IMR-90 (cell line): ENCODE measurements at regions not wholly inside any gene's neighbourhood (a gene's known extent, or its start where the extent isn't known, plus 50 kb on each side); places are given as distances from the start of the nearest gene placed in this dataset.

Experiments
- ATAC-seq: fragments of 200-7000 bp; cut with Tn5 transposase; 2 replicates; pipeline ENCODE4 v1.9.1; 2020; ENCODE audit warnings: low read depth, mild to moderate bottlenecking, moderate library complexity
- BruUV-seq: library from RNA; stranded (reverse); fragments of 400-500 nt; replicated peaks from 2 replicates; lab custom pipeline; 2021; lab: Mats Ljungman, UMichigan
- CTCF ChIA-PET: fragments of 300-600 bp; formaldehyde crosslinking; extraction: SDS; loops from one replicate; lab custom pipeline; 2021; ENCODE audit warnings: antibody characterized with exemption; lab: Yijun Ruan, JAX
- POLR2A ChIA-PET: fragments of 300-600 bp; sonication (Branson Sonifier 250); formaldehyde crosslinking; loops from one replicate; lab custom pipeline; 2022; ENCODE audit warnings: antibody characterized with exemption; ENCODE audit not compliant: unreplicated experiment; lab: Charles Lee
- DNase-seq: peaks from one replicate; pipeline ENCODE4 v3.0.0; 2013
- H2AFZ ChIP-seq: replicated peaks from 2 replicates; pipeline ENCODE3; 2013; ENCODE audit warnings: low read length, mild to moderate bottlenecking; ENCODE audit not compliant: poor library complexity
- H2AK5ac ChIP-seq: 2 replicates; pipeline ENCODE4 v1.6.1; 2013; ENCODE audit warnings: low read depth, low read length, inconsistent platforms
- H2AK9ac ChIP-seq: replicated peaks from 2 replicates; pipeline ENCODE3; 2013; ENCODE audit warnings: mild to moderate bottlenecking, low read depth, low read length, moderate library complexity; ENCODE audit not compliant: poor library complexity
- H2BK120ac ChIP-seq: 2 replicates; pipeline ENCODE4 v1.6.1; 2013; ENCODE audit warnings: low read depth, low read length, inconsistent platforms
- H2BK15ac ChIP-seq: 3 replicates; pipeline ENCODE4 v1.6.1; 2013; ENCODE audit warnings: low read depth, low read length, inconsistent platforms
- H2BK20ac ChIP-seq: 2 replicates; pipeline ENCODE4 v1.6.1; 2013; ENCODE audit warnings: low read depth, mild to moderate bottlenecking, inconsistent platforms, low read length, moderate library complexity
- H2BK5ac ChIP-seq: 2 replicates; pipeline ENCODE4 v1.6.1; 2013; ENCODE audit warnings: mild to moderate bottlenecking, low read depth, low read length, inconsistent platforms; ENCODE audit not compliant: poor library complexity, severe bottlenecking
- H3K14ac ChIP-seq: replicated peaks from 2 replicates; pipeline ENCODE4 v1.6.1; 2013; ENCODE audit warnings: low read depth, low read length, inconsistent platforms
- H3K18ac ChIP-seq: 2 replicates; pipeline ENCODE4 v1.6.1; 2013; ENCODE audit warnings: low read depth, low read length, control low read depth
- H3K23ac ChIP-seq: 2 replicates; pipeline ENCODE4 v1.6.1; 2013; ENCODE audit warnings: low read depth, low read length, inconsistent platforms
- H3K27ac ChIP-seq: 2 replicates; pipeline ENCODE4 v1.5.1; 2013; ENCODE audit warnings: mild to moderate bottlenecking, control low read depth, low read length; ENCODE audit not compliant: insufficient read depth
- H3K27me3 ChIP-seq: 2 replicates; pipeline ENCODE4 v1.6.1; 2013; ENCODE audit warnings: low read length; ENCODE audit not compliant: control insufficient read depth, insufficient read depth
- H3K36me3 ChIP-seq: 2 replicates; pipeline ENCODE4 v1.6.1; 2013; ENCODE audit warnings: low read length, mixed read lengths; ENCODE audit not compliant: control insufficient read depth, insufficient read depth
- H3K4ac ChIP-seq: 2 replicates; pipeline ENCODE4 v1.6.1; 2013; ENCODE audit warnings: low read depth, low read length, inconsistent platforms
- H3K4me1 ChIP-seq: 2 replicates; pipeline ENCODE4 v1.6.1; 2013; ENCODE audit warnings: low read length, mixed read lengths; ENCODE audit not compliant: control insufficient read depth, insufficient read depth
- H3K4me2 ChIP-seq: 2 replicates; pipeline ENCODE4 v1.6.1; 2013; ENCODE audit warnings: low read depth, mild to moderate bottlenecking, control low read depth, low read length, moderate library complexity
- H3K4me3 ChIP-seq: 2 replicates; pipeline ENCODE4 v1.5.1; 2013; ENCODE audit warnings: low read depth, mild to moderate bottlenecking, control low read depth, low read length, moderate library complexity; ENCODE audit not compliant: insufficient read depth
- H3K56ac ChIP-seq: 2 replicates; pipeline ENCODE4 v1.6.1; 2013; ENCODE audit warnings: low read length, inconsistent platforms; ENCODE audit not compliant: insufficient read depth; ENCODE audit errors: extremely low read depth
- H3K79me1 ChIP-seq, 2 experiments: 2 replicates each; pipeline ENCODE4 v1.6.1; 2013; ENCODE audit warnings: low read length in 2 of 2, inconsistent platforms in 1 of 2, low read depth in 1 of 2
- H3K9ac ChIP-seq: 2 replicates; pipeline ENCODE4 v1.6.1; 2013; ENCODE audit warnings: low read depth, low read length, control low read depth
- H3K9me1 ChIP-seq: 2 replicates; pipeline ENCODE4 v1.6.1; 2013; ENCODE audit warnings: low read length, inconsistent platforms; ENCODE audit not compliant: insufficient read depth
- H3K9me3 ChIP-seq: 2 replicates; pipeline ENCODE4 v1.6.1; 2013; ENCODE audit warnings: low read length; ENCODE audit not compliant: control insufficient read depth, insufficient read depth
- H4K20me1 ChIP-seq: 2 replicates; pipeline ENCODE4 v1.6.1; 2013; ENCODE audit warnings: low read length, inconsistent platforms; ENCODE audit not compliant: insufficient read depth
- H4K5ac ChIP-seq: 2 replicates; pipeline ENCODE4 v1.6.1; 2013; ENCODE audit warnings: mild to moderate bottlenecking, low read depth, low read length, control low read depth
- H4K8ac ChIP-seq, 2 experiments: 2 replicates each; pipeline ENCODE4 v1.6.1; 2013; ENCODE audit warnings: low read depth in 2 of 2, low read length in 2 of 2, control low read depth in 1 of 2, inconsistent platforms in 1 of 2
- H4K91ac ChIP-seq: 2 replicates; pipeline ENCODE4 v1.6.1; 2013; ENCODE audit warnings: low read depth, low read length, inconsistent platforms; ENCODE audit not compliant: insufficient read depth
- CEBPB ChIP-seq: IDR thresholded peaks from 2 replicates; pipeline ENCODE4 v1.6.1; 2012; ENCODE audit warnings: low read depth, low read length, improper control_type of control experiment
- CHD1 ChIP-seq: IDR thresholded peaks from 2 replicates; pipeline ENCODE4 v1.6.1; 2012; ENCODE audit warnings: low read depth, low read length, improper control_type of control experiment
- ELK1 ChIP-seq: fragments of 150-350 bp; IDR thresholded peaks from 2 replicates; pipeline ENCODE4 v1.6.1; 2016; ENCODE audit warnings: low read depth, mild to moderate bottlenecking, low read length, moderate library complexity, borderline replicate concordance
- MAZ ChIP-seq: IDR thresholded peaks from 2 replicates; pipeline ENCODE4 v1.6.1; 2012; ENCODE audit warnings: low read depth, mild to moderate bottlenecking, low read length, improper control_type of control experiment, moderate library complexity, borderline replicate concordance
- WGBS, 2 experiments: methylation state at CpG; one replicate each; pipeline versions ENCODE4 v1.1.5 to v1.1.7; 2013; ENCODE audit warnings: missing lambda C conversion rate in 2 of 2; ENCODE audit not compliant: insufficient read length in 1 of 2; ENCODE audit errors: extremely low coverage in 2 of 2; 5-methylcytosine and 5-hydroxymethylcytosine counted together
- dilution Hi-C: fragments of 300-500 bp; cut with HindIII; formaldehyde crosslinking; loops from one replicate; pipeline ENCODE4 v1.14.3; 2018; ENCODE audit warnings: low sequenced_read_pairs; ENCODE audit not compliant: unreplicated experiment
- in situ Hi-C: fragments of 300-500 bp; cut with MboI; formaldehyde crosslinking; loops from 3 replicates; pipeline ENCODE4 v1.14.3; 2019; ENCODE audit warnings: low sequenced_read_pairs, inconsistent platforms, mixed read lengths
- intact Hi-C: fragments of 100-400 bp; cut with micrococcal nuclease; formaldehyde crosslinking; loops from 2 replicates; pipeline ENCODE4 v1.10.0; 2022

GRCh38 chr3:170772175-170772574 is 97.8 kb downstream of the RPL22L1 start:
- H3K36me3 ChIP-seq, result no peaks in the 10 kb centered on the region
- H2AK5ac ChIP-seq, result no peak overlapping the region
- H3K4me3 ChIP-seq, result no peak overlapping the region
- no peak overlapping the region for H3K4me2 ChIP-seq
- H3K4ac ChIP-seq, result peak overlapping the region; percentile 33; the same call in 1 of the 2 replicates
- TF ChIP-seq CHD1, result no peak
- no peak for TF ChIP-seq MAZ
- TF ChIP-seq CEBPB, result no peak
- no peak for TF ChIP-seq ELK1
- H3K18ac ChIP-seq, result no peak overlapping the region
- peaks cover 15% of the 10 kb centered on the region for H3K4me1 ChIP-seq
- H4K8ac ChIP-seq, result no peak overlapping the region
- H3K23ac ChIP-seq, result no peak overlapping the region
- no peak overlapping the region for H2AK9ac ChIP-seq
- no peak overlapping the region for H4K5ac ChIP-seq
- H3K9me3 ChIP-seq, result no peaks in the 10 kb centered on the region
- no peak overlapping the region for H3K56ac ChIP-seq
- ChIA-PET POLR2A (no interaction called here), CTCF (no interaction called here)
- ATAC-seq (no peak), DNase-seq (no peak)
- no TSS peak for BruUV-seq
- no peaks in the 10 kb centered on the region for H4K20me1 ChIP-seq
- peaks cover 0 to 4% of the 10 kb centered on the region in 2 experiments; a peak in 1 of 4 replicates for H3K79me1 ChIP-seq
- H3K27ac ChIP-seq, result no peak overlapping the region
- no peak overlapping the region for H4K91ac ChIP-seq
- peaks cover 21% of the 10 kb centered on the region for H3K9me1 ChIP-seq
- H2BK20ac ChIP-seq, result no peak overlapping the region
- no CpG with 5 or more reads among the region's 1 CpG for WGBS, 2 experiments
- H2BK120ac ChIP-seq, result no peak overlapping the region; the same call in 1 of the 2 replicates
- H2BK5ac ChIP-seq, result no peak overlapping the region
- intact Hi-C loops (no loop called here), dilution Hi-C loops (no loop called here), in situ Hi-C loops (no loop called here)
- H2BK15ac ChIP-seq, result 0 out of 3 replicates have a peak overlapping the region, but pooled peaks have one; percentile 26
- no peak overlapping the region for H3K9ac ChIP-seq
- no peaks in the 10 kb centered on the region for H3K27me3 ChIP-seq
- H3K14ac ChIP-seq, result no peak overlapping the region
- no peak overlapping the region for H2AFZ ChIP-seq
